ENCODE measurements at regions not wholly inside any gene's neighbourhood (a gene's known extent, or its start where the extent isn't known, plus 50 kb on each side); places are given as distances from the start of the nearest gene placed in this dataset.

DNA sequence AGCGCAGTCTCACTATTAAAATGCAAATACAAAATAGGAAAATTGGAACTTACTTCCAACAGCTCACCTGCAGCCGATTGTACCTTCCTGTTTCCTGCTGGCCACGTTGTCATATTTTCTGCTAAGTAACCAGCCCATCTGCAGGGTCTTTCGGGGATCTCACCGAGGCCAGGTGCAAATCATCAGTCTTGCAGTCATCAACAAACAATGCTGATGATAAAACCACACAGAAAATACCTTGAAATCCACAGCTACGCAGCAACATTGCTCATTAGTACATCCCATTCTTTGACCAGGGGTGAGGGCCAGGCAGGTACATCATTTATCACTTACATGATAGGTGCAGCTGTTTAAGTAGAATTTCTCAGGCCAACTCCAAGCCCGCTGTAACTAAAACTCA is 406.9 kb downstream of the TMEM121 start:
- ATAC-seq: no peak
- H3K4me3 ChIP-seq: no peak overlapping the region
- intact Hi-C loops (cut with DNase I, micrococcal nuclease): no loop called here
- TF ChIP-seq, protein P1, sequence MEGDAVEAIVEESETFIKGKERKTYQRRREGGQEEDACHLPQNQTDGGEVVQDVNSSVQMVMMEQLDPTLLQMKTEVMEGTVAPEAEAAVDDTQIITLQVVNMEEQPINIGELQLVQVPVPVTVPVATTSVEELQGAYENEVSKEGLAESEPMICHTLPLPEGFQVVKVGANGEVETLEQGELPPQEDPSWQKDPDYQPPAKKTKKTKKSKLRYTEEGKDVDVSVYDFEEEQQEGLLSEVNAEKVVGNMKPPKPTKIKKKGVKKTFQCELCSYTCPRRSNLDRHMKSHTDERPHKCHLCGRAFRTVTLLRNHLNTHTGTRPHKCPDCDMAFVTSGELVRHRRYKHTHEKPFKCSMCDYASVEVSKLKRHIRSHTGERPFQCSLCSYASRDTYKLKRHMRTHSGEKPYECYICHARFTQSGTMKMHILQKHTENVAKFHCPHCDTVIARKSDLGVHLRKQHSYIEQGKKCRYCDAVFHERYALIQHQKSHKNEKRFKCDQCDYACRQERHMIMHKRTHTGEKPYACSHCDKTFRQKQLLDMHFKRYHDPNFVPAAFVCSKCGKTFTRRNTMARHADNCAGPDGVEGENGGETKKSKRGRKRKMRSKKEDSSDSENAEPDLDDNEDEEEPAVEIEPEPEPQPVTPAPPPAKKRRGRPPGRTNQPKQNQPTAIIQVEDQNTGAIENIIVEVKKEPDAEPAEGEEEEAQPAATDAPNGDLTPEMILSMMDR (IDR thresholded peaks at IDR 0.05): no peak
- H3K4me1 ChIP-seq (ENCODE audit: low read depth): no peaks in the 10 kb centered on the region
- H3K36me3 ChIP-seq (ENCODE audit: low read depth): no peaks in the 10 kb centered on the region
- no peak for DNase-seq
- peaks cover 5% of the 10 kb centered on the region for H3K9me3 ChIP-seq

DNA sequence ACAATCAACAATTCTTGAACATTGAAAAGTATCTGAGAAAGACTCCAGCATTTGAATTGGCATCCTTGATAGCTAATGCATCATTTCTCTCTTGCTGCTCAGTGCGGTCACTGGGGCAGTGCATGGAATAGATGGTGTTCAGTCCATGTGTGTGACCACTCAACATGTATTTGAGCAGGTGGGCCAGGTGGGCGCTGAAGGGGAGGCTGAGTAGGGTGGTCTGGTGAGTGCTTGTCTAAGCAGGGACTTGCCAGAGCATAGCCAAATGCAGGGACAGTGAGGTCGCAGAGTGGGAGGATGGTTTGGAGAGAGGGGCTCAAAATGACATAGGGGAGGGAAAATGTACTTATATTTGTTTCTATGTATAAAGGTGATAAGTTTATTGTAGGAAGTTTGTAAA is 409.0 kb downstream of the TMEM121 start:
- Histone ChIP-seq H3K4me3 (no peak overlapping the region), H3K9me3 (peaks cover 17% of the 10 kb centered on the region), H3K4me1 (ENCODE audit: low read depth) (no peaks in the 10 kb centered on the region), H3K36me3 (ENCODE audit: low read depth) (no peaks in the 10 kb centered on the region)
- TF ChIP-seq, protein P1 (IDR thresholded peaks at IDR 0.05): no peak
- no peak for ATAC-seq
- intact Hi-C loops (cut with DNase I, micrococcal nuclease): no loop called here
- DNase-seq: no peak

DNA sequence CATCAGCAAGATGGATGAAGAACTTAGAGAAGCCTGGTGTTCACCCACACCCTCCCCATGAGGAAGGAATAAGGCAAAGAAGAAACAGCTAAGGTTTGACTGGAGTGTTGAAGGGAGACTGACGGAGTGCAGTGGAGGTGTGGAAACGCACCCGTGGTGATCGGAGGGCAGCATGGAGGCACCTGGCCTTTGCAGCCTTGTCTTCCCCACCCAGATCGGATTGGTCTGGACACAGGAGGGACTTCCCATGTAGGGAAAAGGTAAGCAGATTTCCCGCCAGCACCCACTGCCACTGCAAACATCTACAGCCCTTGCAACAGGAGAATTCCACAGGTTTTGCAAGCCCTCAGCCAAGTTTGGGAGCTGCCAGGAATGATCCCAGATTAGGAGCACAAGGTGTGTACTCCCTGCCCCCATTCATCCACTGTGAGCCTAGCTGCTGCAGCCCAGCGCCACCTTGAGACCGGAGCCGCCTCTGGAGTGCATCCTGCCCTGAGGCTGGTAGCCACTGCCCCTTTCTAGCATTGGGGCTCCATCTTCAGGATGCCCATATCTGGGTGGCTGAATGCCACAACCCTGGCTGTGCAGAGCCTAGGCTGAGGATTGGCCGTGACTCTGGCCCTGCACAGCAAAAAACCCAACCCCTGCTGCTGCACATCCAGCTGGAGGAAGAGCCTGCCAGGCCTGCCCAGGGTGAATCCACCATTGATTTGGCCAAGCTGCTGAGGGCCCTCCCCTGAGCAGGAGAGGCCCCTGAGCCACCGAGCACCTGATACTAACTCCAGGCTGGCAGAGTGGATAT is 411.1 kb downstream of the TMEM121 start:
- H3K4me1 ChIP-seq (ENCODE audit: low read depth): no peaks in the 10 kb centered on the region
- DNase-seq (no peak), ATAC-seq (no peak)
- peaks cover 17% of the 10 kb centered on the region for H3K9me3 ChIP-seq
- intact Hi-C loops (cut with DNase I, micrococcal nuclease): no loop called here
- no peaks in the 10 kb centered on the region for H3K36me3 ChIP-seq (ENCODE audit: low read depth)
- no peak overlapping the region for H3K4me3 ChIP-seq
- TF ChIP-seq, protein P1 (IDR thresholded peaks at IDR 0.05): no peak

DNA sequence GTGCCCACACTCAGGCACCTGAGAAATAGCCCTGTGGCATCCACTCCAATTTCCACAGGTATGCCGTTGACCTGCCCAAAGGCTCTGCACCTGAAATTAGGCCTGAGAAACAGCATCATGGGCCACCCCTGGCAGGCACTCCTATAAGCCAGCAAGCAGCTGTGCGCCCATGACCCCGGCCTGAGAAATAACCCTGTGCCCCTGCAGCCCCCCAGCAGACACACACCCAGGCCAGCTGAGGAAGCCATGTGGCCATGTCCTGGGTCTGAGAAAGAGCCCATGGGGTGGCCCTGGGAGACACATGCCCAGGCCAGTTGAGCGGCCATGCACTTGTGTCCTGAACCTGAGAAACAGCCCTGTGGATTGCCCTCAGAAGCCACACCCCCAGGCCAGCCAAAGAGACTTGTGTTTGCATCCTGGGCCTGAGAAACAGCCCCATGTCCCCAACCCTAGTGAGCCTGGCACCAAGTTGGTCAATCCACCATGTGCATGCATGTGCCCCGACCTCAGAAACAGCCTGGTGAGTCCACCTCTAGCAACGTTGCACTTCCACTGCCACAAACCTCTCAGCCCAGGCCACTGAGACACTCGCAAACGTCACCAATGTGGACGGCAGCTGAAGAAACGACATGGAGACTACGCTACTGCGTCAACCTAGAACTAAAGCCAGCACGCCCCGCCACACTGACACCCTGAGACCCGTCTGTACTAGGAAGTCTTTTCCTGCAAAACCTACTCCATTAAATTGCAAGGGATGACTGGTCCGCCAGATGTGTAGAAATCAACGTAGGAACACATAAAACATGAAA is 411.9 kb downstream of the TMEM121 start:
- ATAC-seq (no peak), DNase-seq (no peak)
- intact Hi-C loops (cut with DNase I, micrococcal nuclease): no loop called here
- TF ChIP-seq, protein P1 (IDR thresholded peaks at IDR 0.05): no peak
- Histone ChIP-seq H3K9me3 (peaks cover 17% of the 10 kb centered on the region), H3K36me3 (ENCODE audit: low read depth) (no peaks in the 10 kb centered on the region), H3K4me3 (no peak overlapping the region), H3K4me1 (ENCODE audit: low read depth) (no peaks in the 10 kb centered on the region)

DNA sequence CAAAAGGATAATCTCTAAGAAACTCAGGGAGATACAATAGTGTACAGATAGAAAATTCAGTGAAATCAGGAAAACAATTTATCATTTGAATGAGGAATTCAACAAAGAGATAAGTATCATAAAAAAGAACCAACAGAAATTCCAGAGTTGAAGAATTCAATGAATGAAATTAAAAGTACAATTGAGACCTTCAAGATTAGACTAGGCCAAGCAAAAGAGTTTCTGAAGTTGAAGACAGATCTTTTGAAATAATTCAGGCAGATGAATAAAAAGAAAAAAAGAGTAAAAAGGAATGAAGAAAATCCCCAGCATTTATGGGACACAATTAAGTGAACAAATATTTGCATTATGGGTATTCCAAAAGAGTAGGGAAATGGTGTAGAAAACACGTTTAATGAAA is 412.6 kb downstream of the TMEM121 start:
- Histone ChIP-seq H3K9me3 (peaks cover 17% of the 10 kb centered on the region), H3K4me3 (no peak overlapping the region), H3K4me1 (ENCODE audit: low read depth) (no peaks in the 10 kb centered on the region), H3K36me3 (ENCODE audit: low read depth) (no peaks in the 10 kb centered on the region)
- intact Hi-C loops (cut with DNase I, micrococcal nuclease): no loop called here
- no peak for ATAC-seq
- DNase-seq: no peak
- TF ChIP-seq, protein P1 (IDR thresholded peaks at IDR 0.05): no peak

Data from mucosa of descending colon (tissue), 3 donors.